GM20000 (cell line): ENCODE measurements at regions not wholly inside any gene's neighbourhood (a gene's known extent, or its start where the extent isn't known, plus 50 kb on each side); places are given as distances from the start of the nearest gene placed in this dataset.
"Not testable (repeated sequence)": the region's sequence is repeated elsewhere in the genome, so short reads cannot be mapped to it uniquely, and the experiment has no call there.

Experiments used
- DNase-seq: peaks from one replicate; pipeline ENCODE4 v3.0.0; 2012; ENCODE audit warnings: low spot score
- TF ChIP-seq, protein P1 (sequence below): IDR thresholded peaks from 2 replicates; pipeline ENCODE4 v1.5.1; 2012; ENCODE audit warnings: mild to moderate bottlenecking, control low read depth; ENCODE audit errors: extremely low read depth, missing control alignments

DNA sequence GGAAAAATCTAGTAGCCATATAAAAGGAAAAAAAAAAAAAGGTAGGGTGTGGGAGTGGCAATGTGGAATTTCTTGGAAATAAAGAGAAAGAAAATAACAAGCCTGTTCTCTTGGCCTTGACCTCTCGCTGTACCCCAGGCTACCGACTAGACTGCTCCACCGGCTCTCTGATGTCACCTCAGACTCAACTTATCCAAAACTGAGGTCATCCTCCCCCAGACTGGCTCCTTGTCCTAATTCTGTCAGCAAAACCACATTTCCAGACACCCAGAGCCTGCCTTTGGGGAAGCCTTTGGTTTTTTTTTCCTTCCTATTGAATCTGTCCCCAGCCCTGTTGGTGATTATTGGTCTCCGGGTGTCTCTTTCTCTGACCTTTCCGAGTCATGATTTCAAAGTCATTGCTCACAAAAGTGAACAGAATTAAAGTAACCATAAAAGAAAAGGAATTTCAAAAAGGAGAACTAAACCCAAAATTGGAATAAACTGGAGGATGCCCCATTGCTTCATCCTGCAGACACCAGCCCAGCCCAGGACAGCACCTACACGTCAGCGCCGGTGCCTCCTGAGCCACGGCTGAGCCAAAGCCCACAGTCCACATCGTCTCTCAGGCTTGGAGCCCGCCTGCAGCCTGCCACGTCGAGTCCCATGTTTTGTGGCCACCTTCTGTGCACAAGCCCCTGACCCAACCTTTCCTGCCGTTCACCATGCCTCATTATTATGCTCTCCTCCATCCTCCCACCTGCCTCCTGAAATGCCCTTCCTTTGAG is 170.7 kb downstream of the MYLK4 start:
- DNase-seq, result no peak
- TF ChIP-seq, protein P1, sequence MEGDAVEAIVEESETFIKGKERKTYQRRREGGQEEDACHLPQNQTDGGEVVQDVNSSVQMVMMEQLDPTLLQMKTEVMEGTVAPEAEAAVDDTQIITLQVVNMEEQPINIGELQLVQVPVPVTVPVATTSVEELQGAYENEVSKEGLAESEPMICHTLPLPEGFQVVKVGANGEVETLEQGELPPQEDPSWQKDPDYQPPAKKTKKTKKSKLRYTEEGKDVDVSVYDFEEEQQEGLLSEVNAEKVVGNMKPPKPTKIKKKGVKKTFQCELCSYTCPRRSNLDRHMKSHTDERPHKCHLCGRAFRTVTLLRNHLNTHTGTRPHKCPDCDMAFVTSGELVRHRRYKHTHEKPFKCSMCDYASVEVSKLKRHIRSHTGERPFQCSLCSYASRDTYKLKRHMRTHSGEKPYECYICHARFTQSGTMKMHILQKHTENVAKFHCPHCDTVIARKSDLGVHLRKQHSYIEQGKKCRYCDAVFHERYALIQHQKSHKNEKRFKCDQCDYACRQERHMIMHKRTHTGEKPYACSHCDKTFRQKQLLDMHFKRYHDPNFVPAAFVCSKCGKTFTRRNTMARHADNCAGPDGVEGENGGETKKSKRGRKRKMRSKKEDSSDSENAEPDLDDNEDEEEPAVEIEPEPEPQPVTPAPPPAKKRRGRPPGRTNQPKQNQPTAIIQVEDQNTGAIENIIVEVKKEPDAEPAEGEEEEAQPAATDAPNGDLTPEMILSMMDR, result no peak

GRCh38 chr6:2579241-2579761 is 171.4 kb downstream of the MYLK4 start:
- TF ChIP-seq, protein P1, result no peak
- no peak for DNase-seq

GRCh38 chr6:2578767-2579166 is 172.0 kb downstream of the MYLK4 start:
- no peak for DNase-seq
- TF ChIP-seq, protein P1, result no peak

DNA sequence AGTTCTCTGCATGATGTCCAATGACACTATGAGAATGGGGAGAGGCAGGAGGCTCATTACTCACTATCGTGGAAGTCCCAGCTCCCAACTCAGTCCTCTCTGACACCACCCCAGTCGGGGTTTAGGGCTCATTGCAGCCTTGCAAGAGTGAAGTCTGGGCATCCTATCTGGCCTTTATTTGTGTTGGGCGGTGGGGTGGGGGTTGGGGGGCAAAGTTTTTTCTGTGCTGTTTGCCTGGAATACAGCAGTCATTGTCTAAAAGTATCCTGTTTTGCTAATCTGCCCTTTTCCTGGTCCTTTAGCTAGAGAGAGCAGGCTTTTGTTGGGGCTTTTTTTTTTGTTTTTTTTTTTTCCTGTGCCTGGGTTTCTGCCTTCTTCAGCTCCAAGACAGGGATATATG is 174.2 kb downstream of the MYLK4 start:
- no peak for DNase-seq

DNA sequence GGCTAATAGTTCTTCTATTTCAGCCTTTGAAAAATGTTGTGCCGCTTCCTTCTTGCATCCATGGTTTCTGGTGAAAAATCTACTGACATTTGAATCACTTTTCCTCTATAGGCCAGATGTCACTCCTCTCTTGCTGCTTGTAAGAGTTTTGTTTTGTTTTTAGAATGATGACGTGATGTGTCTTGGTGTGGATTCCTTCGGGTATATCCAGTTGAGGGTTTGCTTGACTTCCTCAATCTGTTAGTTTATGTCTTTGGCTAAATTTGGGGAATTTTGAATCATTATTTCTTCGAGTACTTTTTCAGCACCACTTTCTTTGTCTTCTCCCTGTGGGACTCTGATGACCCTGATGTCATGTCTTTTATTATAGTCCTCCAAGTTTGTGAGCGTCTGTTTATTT is 175.5 kb downstream of the MYLK4 start:
- DNase-seq, result no peak
- TF ChIP-seq, protein P1, result no peak

More for the DNA sequence above, 174.2 kb downstream of the MYLK4 start:
- TF ChIP-seq, protein P1, result no peak

DNA sequence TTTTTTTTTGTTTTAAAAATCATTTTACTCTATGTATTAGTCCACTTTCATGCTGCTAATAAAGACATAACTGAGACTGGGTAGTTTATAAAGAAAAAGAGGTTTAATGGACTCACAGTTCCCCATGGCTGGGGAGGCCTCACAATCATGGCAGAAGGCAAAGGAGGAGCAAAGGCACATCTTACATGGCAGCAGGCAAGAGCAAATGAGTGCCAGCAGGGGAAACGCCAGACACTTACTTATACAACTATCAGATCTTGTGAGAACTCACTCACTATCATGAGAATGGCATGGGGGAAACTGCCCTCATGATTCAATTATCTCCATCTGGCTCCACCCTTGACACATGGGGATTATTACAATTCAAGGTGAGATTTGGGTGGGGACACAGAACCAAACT is 181.3 kb downstream of the MYLK4 start:
- not testable (repeated sequence) for DNase-seq

- no peak for DNase-seq
- TF ChIP-seq, protein P1, result no peak
These were observed 184.7 kb downstream of the MYLK4 start for GRCh38 chr6:2566048-2566447.

- DNase-seq, result no peak
- TF ChIP-seq, protein P1, result no peak
These were observed 185.2 kb downstream of the MYLK4 start for GRCh38 chr6:2565499-2565898.
